GM23248 (cell line): ENCODE measurements at regions not wholly inside any gene's neighbourhood (a gene's known extent, or its start where the extent isn't known, plus 50 kb on each side); places are given as distances from the start of the nearest gene placed in this dataset.

ENCODE experiments used
- EZH2 ChIP-seq: fragments of 200-600 bp; sonication (generic); IDR thresholded peaks from 2 replicates; pipeline ENCODE4 v1.6.1; 2018; ENCODE audit warnings: antibody characterized with exemption, mild to moderate bottlenecking; ENCODE audit not compliant: insufficient read depth, poor library complexity, severe bottlenecking
- EZH2phosphoT487 ChIP-seq: fragments of 200-600 bp; sonication (generic); IDR thresholded peaks from 2 replicates; pipeline ENCODE4 v1.6.1; 2018; ENCODE audit warnings: antibody characterized with exemption, moderate library complexity, mild to moderate bottlenecking, low read depth; ENCODE audit not compliant: insufficient read depth

DNA sequence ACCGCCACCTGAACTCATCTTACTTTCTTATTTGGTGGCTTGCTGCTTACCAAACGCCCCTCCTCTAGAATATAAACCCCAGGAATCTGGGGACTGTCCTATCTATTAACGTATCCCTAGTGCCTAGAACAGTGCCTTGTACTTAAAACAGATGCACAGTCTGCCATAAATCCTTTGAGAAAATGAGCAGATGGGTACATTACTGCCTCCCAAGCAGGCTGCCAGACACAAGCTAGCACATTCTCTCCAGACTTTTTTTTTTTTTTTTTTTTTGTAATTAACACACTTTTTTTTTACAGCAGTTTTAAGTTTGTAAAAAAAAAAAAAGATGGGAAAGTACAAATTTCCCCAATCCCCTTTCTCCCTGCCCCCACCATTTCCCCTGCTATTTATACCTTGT, 57.3 kb upstream of the RPL38 start:
- TF ChIP-seq EZH2phosphoT487 (no peak), EZH2 (no peak)
